GM18505 (cell line): ENCODE measurements at regions not wholly inside any gene's neighbourhood (a gene's known extent, or its start where the extent isn't known, plus 50 kb on each side); places are given as distances from the start of the nearest gene placed in this dataset.

ENCODE experiments used
- ATAC-seq: cut with Tn5 transposase; IDR thresholded peaks from one replicate; pipeline ENCODE4 v1.9.1; 2021; ENCODE audit not compliant: unreplicated experiment
- POLR2A ChIP-seq: IDR thresholded peaks from 4 replicates; pipeline ENCODE4 v1.6.1; 2011; ENCODE audit warnings: borderline replicate concordance; ENCODE audit not compliant: insufficient read depth, insufficient read length; ENCODE audit errors: extremely low read depth

GRCh38 chr11:133619973-133620372 is 87.7 kb upstream of the OPCML start:
- no peak for ATAC-seq
- no peak for TF ChIP-seq POLR2A

- no peak for ATAC-seq
- TF ChIP-seq POLR2A = no peak
Measured at GRCh38 chr11:133619397-133619796, 87.1 kb upstream of the OPCML start.

- TF ChIP-seq POLR2A = no peak
- ATAC-seq = no peak
Measured at GRCh38 chr11:133618544-133618943, 86.2 kb upstream of the OPCML start.

- no peak for ATAC-seq
Measured at GRCh38 chr11:133608496-133608895, 76.2 kb upstream of the OPCML start.

GRCh38 chr11:133606124-133606523 is 73.8 kb upstream of the OPCML start:
- no peak for ATAC-seq
- TF ChIP-seq POLR2A = no peak

More at GRCh38 chr11:133608496-133608895, 76.2 kb upstream of the OPCML start:
- TF ChIP-seq POLR2A = no peak

GRCh38 chr11:133605482-133605881 is 73.2 kb upstream of the OPCML start:
- ATAC-seq = no peak
- TF ChIP-seq POLR2A = no peak

- no peak for TF ChIP-seq POLR2A
- no peak for ATAC-seq
Measured at GRCh38 chr11:133601641-133602040, 69.3 kb upstream of the OPCML start.

- TF ChIP-seq POLR2A = no peak
- ATAC-seq = no peak
Measured at GRCh38 chr11:133600786-133601185, 68.5 kb upstream of the OPCML start.

GRCh38 chr11:133600306-133600705 is 68.0 kb upstream of the OPCML start:
- no peak for ATAC-seq
- TF ChIP-seq POLR2A = no peak

- ATAC-seq = no peak
- no peak for TF ChIP-seq POLR2A
Measured at GRCh38 chr11:133598906-133599305, 66.6 kb upstream of the OPCML start.

GRCh38 chr11:133597236-133597635 is 64.9 kb upstream of the OPCML start:
- no peak for ATAC-seq
- no peak for TF ChIP-seq POLR2A

- no peak for ATAC-seq
- no peak for TF ChIP-seq POLR2A
Measured at GRCh38 chr11:133595998-133596590, 63.8 kb upstream of the OPCML start.

GRCh38 chr11:133593036-133593435 is 60.7 kb upstream of the OPCML start:
- no peak for TF ChIP-seq POLR2A
- ATAC-seq = no peak

- TF ChIP-seq POLR2A = no peak
Measured at GRCh38 chr11:133586903-133587517, 54.7 kb upstream of the OPCML start.

More at GRCh38 chr11:133586903-133587517, 54.7 kb upstream of the OPCML start:
- no peak for ATAC-seq
